HEK293 (cell line): ENCODE measurements at regions not wholly inside any gene's neighbourhood (a gene's known extent, or its start where the extent isn't known, plus 50 kb on each side); places are given as distances from the start of the nearest gene placed in this dataset.

Source experiments
- CTCF ChIP-seq: fragments of 450-650 bp; formaldehyde crosslinking; IDR thresholded peaks from 2 replicates; pipeline ENCODE4 v1.5.1; 2016; ENCODE audit warnings: missing biosample characterization, missing genetic modification characterization
- GLIS1 ChIP-seq: fragments of 450-650 bp; formaldehyde crosslinking; IDR thresholded peaks from 2 replicates; pipeline ENCODE4 v1.5.1; 2016; ENCODE audit warnings: missing biosample characterization, missing genetic modification characterization
- REST ChIP-seq: fragments of 450-650 bp; formaldehyde crosslinking; IDR thresholded peaks from 2 replicates; pipeline ENCODE4 v1.5.1; 2016; ENCODE audit warnings: missing biosample characterization, missing genetic modification characterization
- ZNF169 ChIP-seq: fragments of 450-650 bp; formaldehyde crosslinking; IDR thresholded peaks from 2 replicates; pipeline ENCODE4 v1.5.1; 2016; ENCODE audit warnings: missing biosample characterization, missing genetic modification characterization
- ZNF623 ChIP-seq: fragments of 450-650 bp; formaldehyde crosslinking; IDR thresholded peaks from 2 replicates; pipeline ENCODE4 v1.5.1; 2016; ENCODE audit warnings: missing biosample characterization, missing genetic modification characterization
- ZNF76 ChIP-seq: fragments of 450-650 bp; formaldehyde crosslinking; IDR thresholded peaks from 2 replicates; pipeline ENCODE4; 2016; ENCODE audit warnings: low read depth, missing biosample characterization, missing genetic modification characterization, borderline replicate concordance
- TF ChIP-seq, protein P1 (sequence below): fragments of 450-650 bp; formaldehyde crosslinking; conservative IDR thresholded peaks from 2 replicates; pipeline ENCODE4 v1.5.1; 2016; ENCODE audit warnings: low read depth, missing biosample characterization, missing genetic modification characterization

DNA sequence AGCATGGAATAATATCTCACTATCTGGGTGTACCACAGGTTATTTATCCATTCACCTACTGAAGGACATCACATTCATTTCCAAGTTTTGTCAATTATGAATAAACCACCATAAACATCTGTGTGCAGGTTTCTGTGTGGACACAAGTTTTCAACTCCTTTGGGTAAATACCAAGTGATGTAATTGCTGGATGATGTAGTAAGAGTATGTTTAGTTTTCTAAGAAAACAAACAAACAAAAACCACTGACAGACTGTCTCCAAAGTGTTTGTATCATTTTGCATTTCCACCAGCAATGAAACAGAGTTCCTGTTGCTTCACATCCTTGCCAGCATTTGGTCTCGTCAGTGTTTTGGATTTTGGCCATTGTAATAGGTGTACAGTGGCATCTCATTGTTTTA lies 435.7 kb upstream of the PROX1 start:
- TF ChIP-seq ZNF76 = no peak
- no peak for TF ChIP-seq CTCF (tag by site-specific recombination)
- no peak for TF ChIP-seq REST
- TF ChIP-seq ZNF623 (tag by site-specific recombination) = no peak
- no peak for TF ChIP-seq ZNF169 (tag by site-specific recombination)
- TF ChIP-seq GLIS1 (tag by site-specific recombination) = no peak
- TF ChIP-seq, protein P1, sequence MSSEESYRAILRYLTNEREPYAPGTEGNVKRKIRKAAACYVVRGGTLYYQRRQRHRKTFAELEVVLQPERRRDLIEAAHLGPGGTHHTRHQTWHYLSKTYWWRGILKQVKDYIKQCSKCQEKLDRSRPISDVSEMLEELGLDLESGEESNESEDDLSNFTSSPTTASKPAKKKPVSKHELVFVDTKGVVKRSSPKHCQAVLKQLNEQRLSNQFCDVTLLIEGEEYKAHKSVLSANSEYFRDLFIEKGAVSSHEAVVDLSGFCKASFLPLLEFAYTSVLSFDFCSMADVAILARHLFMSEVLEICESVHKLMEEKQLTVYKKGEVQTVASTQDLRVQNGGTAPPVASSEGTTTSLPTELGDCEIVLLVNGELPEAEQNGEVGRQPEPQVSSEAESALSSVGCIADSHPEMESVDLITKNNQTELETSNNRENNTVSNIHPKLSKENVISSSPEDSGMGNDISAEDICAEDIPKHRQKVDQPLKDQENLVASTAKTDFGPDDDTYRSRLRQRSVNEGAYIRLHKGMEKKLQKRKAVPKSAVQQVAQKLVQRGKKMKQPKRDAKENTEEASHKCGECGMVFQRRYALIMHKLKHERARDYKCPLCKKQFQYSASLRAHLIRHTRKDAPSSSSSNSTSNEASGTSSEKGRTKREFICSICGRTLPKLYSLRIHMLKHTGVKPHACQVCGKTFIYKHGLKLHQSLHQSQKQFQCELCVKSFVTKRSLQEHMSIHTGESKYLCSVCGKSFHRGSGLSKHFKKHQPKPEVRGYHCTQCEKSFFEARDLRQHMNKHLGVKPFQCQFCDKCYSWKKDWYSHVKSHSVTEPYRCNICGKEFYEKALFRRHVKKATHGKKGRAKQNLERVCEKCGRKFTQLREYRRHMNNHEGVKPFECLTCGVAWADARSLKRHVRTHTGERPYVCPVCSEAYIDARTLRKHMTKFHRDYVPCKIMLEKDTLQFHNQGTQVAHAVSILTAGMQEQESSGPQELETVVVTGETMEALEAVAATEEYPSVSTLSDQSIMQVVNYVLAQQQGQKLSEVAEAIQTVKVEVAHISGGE = no peak
